GM12878 (cell line): ENCODE measurements at regions not wholly inside any gene's neighbourhood (a gene's known extent, or its start where the extent isn't known, plus 50 kb on each side); places are given as distances from the start of the nearest gene placed in this dataset.

Experiments used
- ATAC-seq: fragments of 200-7000 bp; cut with Tn5 transposase; 3 replicates; pipeline ENCODE4 v1.9.1; 2020; ENCODE audit warnings: mild to moderate bottlenecking, moderate library complexity
- BruUV-seq: library from RNA; stranded (reverse); fragments of 400-500 nt; replicated peaks from 2 replicates; lab custom pipeline; 2021; lab: Mats Ljungman, UMichigan
- CTCF ChIA-PET: fragments of 300-600 bp; sonication (Branson Sonifier 250); formaldehyde crosslinking; extraction: SDS; loops from one replicate; lab custom pipeline; 2021; ENCODE audit warnings: inconsistent platforms; lab: Yijun Ruan, JAX
- POLR2A ChIA-PET: fragments of 350-600 bp; formaldehyde crosslinking; extraction: SDS; loops from one replicate; lab custom pipeline; 2021; ENCODE audit warnings: inconsistent platforms; lab: Charles Lee
- RAD21 ChIA-PET: fragments of 300-600 bp; sonication (Branson Sonifier 250); formaldehyde crosslinking; loops from one replicate; lab custom pipeline; 2023; ENCODE audit warnings: antibody characterized with exemption; ENCODE audit not compliant: unreplicated experiment; lab: Charles Lee
- SMC1A ChIA-PET: fragments of 300-600 bp; sonication (Branson Sonifier 250); formaldehyde crosslinking; loops from one replicate; lab custom pipeline; 2023; ENCODE audit not compliant: unreplicated experiment, uncharacterized antibody; lab: Charles Lee
- DNase-seq: peaks from one replicate; pipeline ENCODE4 v3.0.0-alpha.2; 2011; ENCODE audit warnings: low read depth, low spot score
- FAIRE-seq: peaks from 3 replicates; lab custom pipeline; 2011; peaks lifted over from hg19 to GRCh38; lab: Jason Lieb, UNC
- H2AFZ ChIP-seq: 2 replicates; pipeline ENCODE4 v1.6.0; 2011; ENCODE audit warnings: low read depth, low read length, control low read depth; ENCODE audit not compliant: control insufficient read depth
- H3K27ac ChIP-seq: 2 replicates; pipeline ENCODE4 v1.5.1; 2011; ENCODE audit warnings: control low read depth; ENCODE audit not compliant: control insufficient read depth, insufficient read depth
- H3K27me3 ChIP-seq, 2 experiments: replicated peaks in 1 of 2; 2 replicates each; pipeline versions ENCODE4 v1.6.0 to v1.6.1; 2011; ENCODE audit warnings: low read length in 1 of 2; ENCODE audit not compliant: control insufficient read depth in 2 of 2, insufficient read depth in 2 of 2
- H3K36me3 ChIP-seq, 2 experiments: 2 replicates each; pipeline ENCODE4 v1.5.1; 2011; ENCODE audit warnings: low read length in 1 of 2; ENCODE audit not compliant: control insufficient read depth in 2 of 2, insufficient read depth in 2 of 2
- H3K4me1 ChIP-seq: 2 replicates; pipeline ENCODE4 v1.6.1; 2011; ENCODE audit warnings: mild to moderate bottlenecking, low read length, moderate library complexity, mixed read lengths; ENCODE audit not compliant: control insufficient read depth, insufficient read depth
- H3K4me2 ChIP-seq: 2 replicates; pipeline ENCODE4 v1.6.0; 2011; ENCODE audit warnings: control low read depth; ENCODE audit not compliant: control insufficient read depth, insufficient read depth
- H3K4me3 ChIP-seq: fragments of 200-600 bp; sonication (generic); 2 replicates; pipeline ENCODE4 v1.5.1; 2016
- H3K79me2 ChIP-seq: 2 replicates; pipeline ENCODE4 v1.6.0; 2011; ENCODE audit warnings: low read length; ENCODE audit not compliant: control insufficient read depth, insufficient read depth
- H3K9ac ChIP-seq: 2 replicates; pipeline ENCODE4 v1.8.0; 2011; ENCODE audit warnings: low read length, control low read depth, mixed read lengths; ENCODE audit not compliant: control insufficient read depth, insufficient read depth
- H3K9me3 ChIP-seq: replicated peaks from 3 replicates; pipeline ENCODE4 v1.5.1; 2011; ENCODE audit warnings: mild to moderate bottlenecking, low read length; ENCODE audit not compliant: control insufficient read depth, insufficient read depth
- H4K20me1 ChIP-seq: 2 replicates; pipeline ENCODE4 v1.6.0; 2011; ENCODE audit not compliant: control insufficient read depth, insufficient read depth
- REST ChIP-seq: IDR thresholded peaks from 2 replicates; pipeline ENCODE4 v1.6.1; 2012; ENCODE audit warnings: mild to moderate bottlenecking, low read depth, low read length
- WGBS: methylation state at CpG from one replicate; pipeline ENCODE4 v1.1.6; 2016; ENCODE audit warnings: low lambda C conversion rate; ENCODE audit not compliant: insufficient replicate concordance, insufficient coverage; ENCODE audit errors: missing lambda C conversion rate; 5-methylcytosine and 5-hydroxymethylcytosine counted together
- in situ Hi-C: fragments of 300-500 bp; cut with MboI; formaldehyde crosslinking; loops from 9 replicates; pipeline ENCODE4 v1.14.3; 2018; ENCODE audit warnings: mixed read lengths
- intact Hi-C: fragments of 100-400 bp; cut with micrococcal nuclease; formaldehyde crosslinking; loops from one replicate; pipeline ENCODE4 v1.14.2; 2022; ENCODE audit not compliant: unreplicated experiment

- no peak for FAIRE-seq
- no peak overlapping the region for H3K4me3 ChIP-seq
- no peak for ATAC-seq
- peaks cover 6% of the 10 kb centered on the region; the same call in 1 of the 2 replicates for H3K4me1 ChIP-seq
- no peak overlapping the region for H3K4me2 ChIP-seq
- SMC1A ChIA-PET, result interaction anchor here (1.2 kb wide), 1 partner anchor 9 kb away, joined by 3 read pairs; no protein-coding TSS in a partner anchor
- BruUV-seq, result no TSS peak
- H2AFZ ChIP-seq, result no peak overlapping the region
- H3K27me3 ChIP-seq, result no peaks in the 10 kb centered on the region
- H3K79me2 ChIP-seq, result no peaks in the 10 kb centered on the region
- H3K9ac ChIP-seq, result no peak overlapping the region
- no peaks in the 10 kb centered on the region for H3K36me3 ChIP-seq
- POLR2A ChIA-PET, result no interaction called here
- RAD21 ChIA-PET, result no interaction called here
- no peak for TF ChIP-seq REST
- WGBS, result 35% methylated on average over 7 of the region's 7 CpGs
- H3K9me3 ChIP-seq, result no peaks in the 10 kb centered on the region
- no peak overlapping the region for H3K27ac ChIP-seq
- DNase-seq, result no peak
- CTCF ChIA-PET, result interaction anchor here (1.0 kb wide), 1 partner anchor 20 kb away, joined by 3 read pairs; no protein-coding TSS in a partner anchor
- intact Hi-C loops, result no loop called here
- in situ Hi-C loops, result no loop called here
- no peaks in the 10 kb centered on the region for H4K20me1 ChIP-seq
These were observed 130.0 kb upstream of the ARHGAP5 start for GRCh38 chr14:31947076-31947475.
